Stimulated activated CD8-positive, alpha-beta memory T cell treated with anti-CD3 and anti-CD28 coated beads, Interleukin-7, amount 100 ng/mL, for 1 hour (primary cell): ENCODE measurements at regions not wholly inside any gene's neighbourhood (a gene's known extent, or its start where the extent isn't known, plus 50 kb on each side); places are given as distances from the start of the nearest gene placed in this dataset.
"Not testable (repeated sequence)": the region's sequence is repeated elsewhere in the genome, so short reads cannot be mapped to it uniquely, and the experiment has no call there.

Source experiments
- DNase-seq, 2 donors: peaks; one replicate each; pipeline ENCODE4 v3.0.0-alpha.2; 2020; ENCODE audit warnings: low read depth in 2 of 2

- not testable (repeated sequence) for DNase-seq
Observed at GRCh38 chr15:69708436-69709122, 256.0 kb downstream of the RPLP1 start.

GRCh38 chr15:69712991-69713390, 260.4 kb downstream of the RPLP1 start:
- no peak for DNase-seq

DNA sequence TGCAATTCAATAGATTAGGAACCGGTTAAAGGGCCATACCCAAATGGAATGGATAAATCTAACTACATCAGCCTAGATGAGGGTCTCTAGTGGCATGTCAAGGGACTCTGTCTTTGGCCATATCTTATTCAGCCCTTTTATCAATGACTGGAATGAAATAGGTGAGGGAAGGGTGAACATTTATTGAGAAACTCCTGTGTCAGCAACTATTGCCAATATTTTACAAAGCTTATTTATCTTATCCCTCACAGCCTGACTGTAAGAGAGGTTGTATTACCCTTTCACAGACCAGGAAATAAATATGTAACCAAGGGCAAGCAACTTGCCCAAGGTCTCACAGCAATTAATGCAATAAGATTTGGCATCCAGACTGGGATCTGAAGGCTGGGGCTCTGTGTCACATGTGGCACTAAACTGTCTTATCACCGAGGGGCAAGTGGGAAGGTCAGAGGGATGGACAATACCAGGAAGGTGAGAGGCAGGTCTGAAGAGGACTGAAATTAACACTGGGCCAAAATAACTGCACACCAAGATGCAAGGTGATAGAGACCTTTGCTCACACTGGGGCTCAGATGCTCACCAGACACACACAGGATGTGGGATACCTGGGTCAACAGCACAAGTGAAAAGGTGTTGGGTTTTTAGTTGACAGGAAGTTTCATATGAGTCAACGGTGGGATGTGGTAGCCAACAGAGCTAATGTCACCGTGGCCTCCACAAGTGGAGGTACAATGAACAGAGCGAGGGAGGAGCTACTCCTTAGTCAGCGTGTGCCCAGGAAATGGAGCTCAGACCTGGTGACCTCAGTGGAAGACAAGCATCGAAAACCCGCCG, 261.3 kb downstream of the RPLP1 start:
- DNase-seq: peak; percentile 31 to 46

DNA sequence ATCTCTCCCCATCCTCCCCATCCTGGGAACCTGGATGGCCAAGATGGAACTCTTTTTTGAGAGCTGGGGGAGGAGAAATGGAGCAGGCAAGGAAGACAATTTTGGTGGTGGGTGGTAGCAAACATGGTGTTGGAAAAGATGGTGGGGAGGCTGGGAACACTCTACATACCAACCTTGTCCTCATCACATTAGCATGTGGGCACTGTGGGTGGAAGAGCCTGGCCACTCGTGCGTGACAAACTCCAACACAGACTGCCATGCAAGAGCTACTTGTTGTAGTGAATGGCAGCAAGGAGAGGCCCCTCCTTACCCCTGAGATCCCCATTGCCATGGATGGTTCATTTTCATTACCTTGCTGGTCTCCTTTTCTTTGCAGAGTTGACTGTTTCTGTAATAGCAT, 262.6 kb downstream of the RPLP1 start:
- no peak for DNase-seq

DNA sequence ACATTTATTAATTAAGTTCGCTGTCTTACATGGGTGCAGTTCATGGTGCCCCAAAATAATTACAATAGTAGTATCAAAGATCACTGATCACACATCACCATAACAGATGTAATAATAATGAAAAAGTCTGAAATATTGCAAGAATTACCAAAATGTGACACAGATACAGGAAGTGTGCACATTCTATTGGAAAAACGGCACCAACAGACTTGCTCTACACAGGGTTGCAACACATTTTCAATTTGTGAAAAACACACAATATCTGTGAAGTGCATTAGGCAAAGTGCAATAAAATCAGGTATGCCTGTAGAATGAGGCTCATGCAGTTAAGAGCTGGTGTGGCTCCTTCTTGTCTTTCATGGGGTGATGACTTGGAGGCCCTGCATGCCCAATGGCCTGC, 265.8 kb downstream of the RPLP1 start:
- DNase-seq: no peak

DNA sequence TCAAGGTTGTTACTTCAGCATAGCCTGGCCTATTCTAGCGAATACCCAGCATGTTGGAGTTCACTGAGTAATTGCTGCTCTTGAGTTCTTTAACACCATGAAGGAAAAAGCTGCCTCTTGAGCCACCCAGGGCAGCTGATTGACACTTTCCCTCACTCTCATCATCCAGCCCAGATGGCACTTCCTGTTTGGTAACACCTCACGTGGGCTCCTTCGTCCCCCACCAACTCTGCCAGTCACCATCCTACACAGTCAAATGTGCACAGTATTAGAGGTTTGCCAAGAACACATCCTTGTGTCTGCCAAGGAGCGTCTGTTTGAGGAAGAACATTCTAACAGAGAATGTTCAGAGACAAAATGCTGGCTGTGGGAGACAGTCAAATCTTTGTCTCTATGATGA, 266.3 kb downstream of the RPLP1 start:
- DNase-seq: no peak

- DNase-seq: peak; percentile 32 to 47
Observed at GRCh38 chr15:69719527-69720240, 267.1 kb downstream of the RPLP1 start.

DNA sequence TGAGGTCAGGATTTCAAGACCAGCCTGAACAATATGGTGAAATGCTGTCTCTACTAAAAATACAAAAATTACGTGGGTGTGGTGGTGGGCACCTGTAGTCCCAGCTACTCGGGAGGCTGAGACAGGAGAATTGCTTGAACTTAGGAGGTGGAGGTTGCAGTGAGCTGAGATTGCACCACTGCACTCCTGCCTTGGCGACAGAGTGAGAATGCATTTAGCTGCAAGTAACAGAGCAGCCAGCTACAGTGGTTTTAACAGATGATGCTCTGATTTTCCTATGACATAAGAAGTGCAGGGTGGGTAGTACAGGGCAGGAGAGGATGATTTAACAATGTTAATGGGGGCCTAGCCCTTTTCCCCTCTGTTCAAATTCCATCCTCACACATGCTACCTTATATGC, 267.9 kb downstream of the RPLP1 start:
- no peak for DNase-seq

DNA sequence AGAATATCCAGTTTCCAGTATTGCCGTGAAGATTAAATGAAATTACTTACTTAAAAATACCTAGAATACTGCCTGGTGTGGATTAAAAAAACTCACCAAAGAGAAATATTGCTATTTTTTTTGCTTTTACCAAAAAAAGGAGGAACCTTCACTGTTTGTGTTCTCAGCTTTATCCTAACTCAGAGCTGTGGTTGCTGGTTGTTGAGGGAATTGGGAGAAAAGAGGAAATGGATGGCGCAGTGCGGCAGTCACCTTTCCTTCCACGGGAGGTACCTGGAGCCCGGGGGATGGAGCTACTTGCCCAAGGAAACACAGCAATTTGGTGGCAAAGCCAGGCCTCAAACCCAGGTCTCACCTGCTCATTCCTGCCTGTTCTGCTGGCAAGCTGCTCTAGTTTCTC, 270.3 kb downstream of the RPLP1 start:
- no peak for DNase-seq

GRCh38 chr15:69723404-69724096, 270.9 kb downstream of the RPLP1 start:
- DNase-seq: no peak

GRCh38 chr15:69724333-69724732, 271.7 kb downstream of the RPLP1 start:
- no peak for DNase-seq

DNA sequence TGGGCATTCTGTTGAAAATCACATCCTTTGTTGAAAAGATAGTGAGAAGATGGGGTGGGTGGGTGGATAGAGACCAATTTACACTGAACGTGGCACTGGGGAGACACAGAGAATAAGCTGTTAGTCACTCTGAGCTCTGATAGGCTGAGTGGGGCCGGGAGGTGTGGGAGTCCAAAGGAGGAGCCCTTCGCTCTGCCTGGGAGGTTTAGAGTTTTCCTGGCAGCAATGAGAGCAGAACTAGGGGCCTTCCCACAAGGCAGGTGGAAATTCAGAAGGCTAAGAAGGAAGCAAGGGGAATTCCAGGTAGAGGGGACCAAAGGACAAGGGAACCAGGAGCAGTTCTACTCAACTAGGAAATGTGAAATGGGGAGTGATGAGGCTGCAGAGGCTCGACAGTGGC, 272.7 kb downstream of the RPLP1 start:
- DNase-seq: no peak

DNA sequence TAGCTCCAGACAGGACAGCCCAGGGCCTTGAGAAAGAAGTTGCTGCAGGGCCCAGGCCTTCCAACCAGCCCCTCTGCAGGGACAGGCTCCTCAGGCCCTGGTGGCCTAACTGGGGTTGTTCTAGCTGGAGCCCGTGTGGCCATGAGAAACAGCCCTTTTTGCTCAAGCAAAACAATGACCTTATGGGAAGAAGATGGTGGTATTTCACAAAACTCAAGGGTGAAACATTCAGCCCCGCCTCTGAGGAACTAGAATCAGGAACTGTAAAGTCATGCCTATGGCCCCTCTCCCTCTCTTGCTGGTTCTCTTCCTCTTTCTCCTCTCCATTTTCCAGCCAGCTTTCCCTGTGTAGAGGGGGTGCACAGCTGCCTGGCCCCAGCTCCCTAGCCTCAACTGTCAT, 273.3 kb downstream of the RPLP1 start:
- no peak for DNase-seq

- DNase-seq: no peak
Observed at GRCh38 chr15:69727121-69727924, 274.7 kb downstream of the RPLP1 start.

DNA sequence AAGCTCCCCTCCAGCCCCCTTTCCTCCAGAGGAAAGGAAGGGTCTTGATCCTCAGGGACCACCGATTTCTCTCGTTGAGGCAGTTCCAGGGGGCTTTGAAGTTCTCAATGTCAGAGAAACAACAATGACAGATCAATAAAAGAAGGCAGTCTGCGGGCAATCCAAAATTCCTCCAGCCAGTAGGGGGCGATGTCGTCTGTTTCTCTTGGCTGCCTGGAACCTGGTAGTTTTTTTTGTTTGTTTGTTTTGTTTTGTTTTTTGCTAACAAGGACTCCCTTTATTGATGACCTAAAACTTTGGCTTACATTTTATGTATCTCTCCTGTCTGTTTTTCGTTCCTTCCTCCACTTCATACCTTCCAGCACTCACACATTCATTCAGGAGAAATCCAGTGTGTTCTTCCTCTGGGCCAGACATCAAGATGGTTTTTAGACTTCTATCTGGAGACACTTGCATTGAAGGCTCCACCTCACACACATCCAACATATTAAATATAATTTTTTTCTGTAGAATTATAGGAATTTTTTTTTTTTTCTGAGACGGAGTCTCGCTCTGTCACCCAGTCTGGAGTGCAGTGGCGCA, 276.6 kb downstream of the RPLP1 start:
- DNase-seq: peak; percentile 53 to 75

GRCh38 chr15:69730281-69731080, 277.9 kb downstream of the RPLP1 start:
- no peak for DNase-seq

DNA sequence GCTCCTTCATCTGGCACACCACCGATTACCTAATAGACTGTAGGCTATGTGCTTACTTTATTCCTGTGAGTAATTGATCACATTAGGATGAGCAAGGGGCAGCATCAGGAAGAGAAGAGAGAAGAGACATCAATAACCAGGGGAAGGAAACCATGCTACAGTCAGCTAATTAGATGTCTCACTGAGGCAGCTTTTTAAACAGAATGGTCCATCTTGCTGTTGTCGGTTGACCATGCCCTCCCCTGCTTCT, 278.4 kb downstream of the RPLP1 start:
- DNase-seq: no peak

- no peak for DNase-seq
Observed at GRCh38 chr15:69731581-69731980, 279.0 kb downstream of the RPLP1 start.

GRCh38 chr15:69732133-69732532, 279.5 kb downstream of the RPLP1 start:
- no peak for DNase-seq

DNA sequence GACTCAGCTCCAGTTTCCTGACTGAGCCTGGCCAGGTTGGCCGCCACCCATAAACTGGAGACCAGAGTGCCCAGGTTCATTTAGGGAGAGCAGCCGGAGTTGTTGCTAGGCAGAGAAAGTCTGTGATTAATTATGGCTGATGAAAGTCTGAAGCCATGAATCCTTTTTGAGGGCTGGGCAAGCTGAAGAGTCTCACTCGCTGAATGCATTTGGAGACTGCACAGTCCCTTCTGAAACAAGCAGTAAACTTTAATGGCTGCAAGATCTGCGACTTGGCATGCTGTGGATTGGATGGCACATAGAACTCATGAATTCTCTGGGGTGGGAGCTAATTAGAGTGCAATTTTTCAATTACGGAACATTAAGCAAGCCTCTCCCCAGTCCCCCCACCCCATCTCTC, 282.1 kb downstream of the RPLP1 start:
- DNase-seq: no peak
